ENCODE measurements at regions not wholly inside any gene's neighbourhood (a gene's known extent, or its start where the extent isn't known, plus 50 kb on each side); places are given as distances from the start of the nearest gene placed in this dataset.

DNA sequence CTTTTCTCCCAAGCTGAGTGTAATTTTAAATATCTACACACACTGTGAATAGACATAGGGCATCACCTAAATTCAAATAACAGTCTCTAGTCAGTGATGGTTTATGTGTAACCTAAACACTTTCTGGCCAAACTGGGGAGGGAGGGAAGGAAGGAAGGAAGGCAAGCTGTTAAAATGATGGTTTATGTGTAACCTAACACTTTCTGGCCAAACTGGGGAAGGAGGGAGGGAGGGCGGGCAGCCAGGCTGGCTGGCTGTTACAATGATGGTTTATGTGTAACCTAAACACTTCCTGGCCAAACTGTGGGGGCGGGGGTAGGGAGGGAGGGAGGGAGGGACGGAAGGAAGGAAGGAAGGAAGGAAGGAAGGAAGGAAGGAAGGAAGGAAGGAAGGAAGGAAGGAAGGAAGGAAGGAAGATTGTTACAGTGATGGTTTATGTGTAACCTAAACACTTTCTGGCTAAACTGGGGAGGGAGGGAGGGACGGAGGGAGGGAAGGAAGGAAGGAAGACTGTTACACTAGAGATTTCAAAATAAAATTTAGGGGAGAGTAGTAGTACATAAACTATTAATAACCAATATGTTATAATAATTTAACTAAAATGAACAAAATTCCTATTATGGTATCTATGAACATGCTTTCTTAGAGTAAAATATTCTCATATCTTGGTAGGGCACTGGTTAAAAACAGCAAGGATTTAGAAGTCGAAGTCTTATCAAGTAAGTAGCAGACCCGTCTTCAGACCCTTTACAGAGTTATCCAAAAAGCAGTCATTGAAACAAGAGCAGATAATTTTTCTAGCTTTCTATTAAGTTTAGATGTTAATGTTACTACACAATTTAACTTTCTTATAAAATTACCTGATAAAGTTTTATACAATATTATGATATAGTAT, 148.1 kb downstream of the LMLN start (continued):
- TF ChIP-seq PHB (CRISPR knock-in tag; IDR thresholded peaks at IDR 0.05) = no peak
- no peak for TF ChIP-seq MIER1 (IDR thresholded peaks at IDR 0.05; ENCODE audit: low read depth)
- TF ChIP-seq ZNF143 (CRISPR knock-in tag; IDR thresholded peaks at IDR 0.05) = no peak
- no peak for TF ChIP-seq BRCA1 (IDR thresholded peaks at IDR 0.05)
- no peak for TF ChIP-seq BRCA1 (CRISPR knock-in tag; IDR thresholded peaks at IDR 0.05)
- no peak for TF ChIP-seq CXXC5 (CRISPR knock-in tag; IDR thresholded peaks at IDR 0.05)
- TF ChIP-seq, protein P1, sequence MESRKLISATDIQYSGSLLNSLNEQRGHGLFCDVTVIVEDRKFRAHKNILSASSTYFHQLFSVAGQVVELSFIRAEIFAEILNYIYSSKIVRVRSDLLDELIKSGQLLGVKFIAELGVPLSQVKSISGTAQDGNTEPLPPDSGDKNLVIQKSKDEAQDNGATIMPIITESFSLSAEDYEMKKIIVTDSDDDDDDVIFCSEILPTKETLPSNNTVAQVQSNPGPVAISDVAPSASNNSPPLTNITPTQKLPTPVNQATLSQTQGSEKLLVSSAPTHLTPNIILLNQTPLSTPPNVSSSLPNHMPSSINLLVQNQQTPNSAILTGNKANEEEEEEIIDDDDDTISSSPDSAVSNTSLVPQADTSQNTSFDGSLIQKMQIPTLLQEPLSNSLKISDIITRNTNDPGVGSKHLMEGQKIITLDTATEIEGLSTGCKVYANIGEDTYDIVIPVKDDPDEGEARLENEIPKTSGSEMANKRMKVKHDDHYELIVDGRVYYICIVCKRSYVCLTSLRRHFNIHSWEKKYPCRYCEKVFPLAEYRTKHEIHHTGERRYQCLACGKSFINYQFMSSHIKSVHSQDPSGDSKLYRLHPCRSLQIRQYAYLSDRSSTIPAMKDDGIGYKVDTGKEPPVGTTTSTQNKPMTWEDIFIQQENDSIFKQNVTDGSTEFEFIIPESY (CRISPR knock-in tag; IDR thresholded peaks at IDR 0.05) = no peak
- TF ChIP-seq, protein P2, sequence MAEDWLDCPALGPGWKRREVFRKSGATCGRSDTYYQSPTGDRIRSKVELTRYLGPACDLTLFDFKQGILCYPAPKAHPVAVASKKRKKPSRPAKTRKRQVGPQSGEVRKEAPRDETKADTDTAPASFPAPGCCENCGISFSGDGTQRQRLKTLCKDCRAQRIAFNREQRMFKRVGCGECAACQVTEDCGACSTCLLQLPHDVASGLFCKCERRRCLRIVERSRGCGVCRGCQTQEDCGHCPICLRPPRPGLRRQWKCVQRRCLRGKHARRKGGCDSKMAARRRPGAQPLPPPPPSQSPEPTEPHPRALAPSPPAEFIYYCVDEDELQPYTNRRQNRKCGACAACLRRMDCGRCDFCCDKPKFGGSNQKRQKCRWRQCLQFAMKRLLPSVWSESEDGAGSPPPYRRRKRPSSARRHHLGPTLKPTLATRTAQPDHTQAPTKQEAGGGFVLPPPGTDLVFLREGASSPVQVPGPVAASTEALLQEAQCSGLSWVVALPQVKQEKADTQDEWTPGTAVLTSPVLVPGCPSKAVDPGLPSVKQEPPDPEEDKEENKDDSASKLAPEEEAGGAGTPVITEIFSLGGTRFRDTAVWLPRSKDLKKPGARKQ (CRISPR knock-in tag; IDR thresholded peaks at IDR 0.05) = no peak
- TF ChIP-seq PTRF (tag; IDR thresholded peaks at IDR 0.05) = no peak
- no peak for TF ChIP-seq RBM25 (IDR thresholded peaks at IDR 0.05; ENCODE audit: low read depth, low read length, severe bottlenecking)
- TF ChIP-seq KDM1A (IDR thresholded peaks at IDR 0.05) = peak in 1 of 2 experiments; percentile 39; a peak in 1 of 4 replicates
- no peak for TF ChIP-seq ZNF239 (CRISPR knock-in tag; IDR thresholded peaks at IDR 0.05)
- no peak for TF ChIP-seq TGIF2 (CRISPR knock-in tag; IDR thresholded peaks at IDR 0.05)
- TF ChIP-seq ETV5 (CRISPR knock-in tag; IDR thresholded peaks at IDR 0.05; ENCODE audit: low read depth) = no peak
- no peak for TF ChIP-seq HDGF (IDR thresholded peaks at IDR 0.05)
- TF ChIP-seq HNRNPL (IDR thresholded peaks at IDR 0.05; ENCODE audit: low read depth, low read length) = no peak
- TF ChIP-seq NKRF (IDR thresholded peaks at IDR 0.05; ENCODE audit: borderline replicate concordance) = no peak
- no peak for TF ChIP-seq MCM2 (IDR thresholded peaks at IDR 0.05; ENCODE audit: low read depth)
- no peak for TF ChIP-seq ZSCAN29 (IDR thresholded peaks at IDR 0.05)
- TF ChIP-seq EGR1 (conservative IDR thresholded peaks at IDR 0.05) = 0 out of 2 replicates have a peak, but pooled peaks have one; percentile 12
- TF ChIP-seq, protein P3, sequence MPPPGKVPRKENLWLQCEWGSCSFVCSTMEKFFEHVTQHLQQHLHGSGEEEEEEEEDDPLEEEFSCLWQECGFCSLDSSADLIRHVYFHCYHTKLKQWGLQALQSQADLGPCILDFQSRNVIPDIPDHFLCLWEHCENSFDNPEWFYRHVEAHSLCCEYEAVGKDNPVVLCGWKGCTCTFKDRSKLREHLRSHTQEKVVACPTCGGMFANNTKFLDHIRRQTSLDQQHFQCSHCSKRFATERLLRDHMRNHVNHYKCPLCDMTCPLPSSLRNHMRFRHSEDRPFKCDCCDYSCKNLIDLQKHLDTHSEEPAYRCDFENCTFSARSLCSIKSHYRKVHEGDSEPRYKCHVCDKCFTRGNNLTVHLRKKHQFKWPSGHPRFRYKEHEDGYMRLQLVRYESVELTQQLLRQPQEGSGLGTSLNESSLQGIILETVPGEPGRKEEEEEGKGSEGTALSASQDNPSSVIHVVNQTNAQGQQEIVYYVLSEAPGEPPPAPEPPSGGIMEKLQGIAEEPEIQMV (tag; conservative IDR thresholded peaks at IDR 0.05; ENCODE audit: low read depth) = no peak
- no peak for TF ChIP-seq MXD1 (CRISPR knock-in tag; IDR thresholded peaks at IDR 0.05; ENCODE audit: borderline replicate concordance, poor library complexity, severe bottlenecking)
- TF ChIP-seq POLR2A (conservative IDR thresholded peaks at IDR 0.05) = no peak

All from K562 (cell line).